SK-N-SH (cell line): ENCODE measurements at regions not wholly inside any gene's neighbourhood (a gene's known extent, or its start where the extent isn't known, plus 50 kb on each side); places are given as distances from the start of the nearest gene placed in this dataset.

ENCODE experiments used
- CTCF ChIA-PET: fragments of 300-600, 350-600 bp; formaldehyde crosslinking; extraction: SDS; loops from one replicate; lab custom pipeline; 2021; lab: Yijun Ruan, JAX
- POLR2A ChIA-PET: fragments of 350-600 bp; sonication (Branson Sonifier 250); formaldehyde crosslinking; extraction: SDS; loops from one replicate; lab custom pipeline; 2020; ENCODE audit warnings: antibody characterized with exemption, inconsistent platforms; lab: Yijun Ruan, JAX
- DNase-seq: peaks from one replicate; pipeline ENCODE4 v3.0.0; 2012
- H2AFZ ChIP-seq: fragments of 200-600 bp; sonication (generic); 2 replicates; pipeline ENCODE4 v1.8.1; 2016; ENCODE audit warnings: antibody characterized with exemption, mild to moderate bottlenecking, low read depth
- H3F3A ChIP-seq: fragments of 200-600 bp; sonication (generic); replicated peaks from 2 replicates; pipeline ENCODE3; 2016; ENCODE audit warnings: antibody characterized with exemption, mild to moderate bottlenecking; ENCODE audit not compliant: insufficient read depth
- H3K27ac ChIP-seq, 2 experiments: fragments of 200-500 bp in 1 of 2; fragments of 200-600 bp in 1 of 2; sonication (Bioruptor generic) in 1 of 2; sonication (generic), shearing (Covaris generic) in 1 of 2; 2 replicates each; pipeline versions ENCODE4 v1.5.1 to v1.6.1; 2014 to 2016; ENCODE audit warnings: low read depth in 2 of 2, inconsistent platforms in 1 of 2, low read length in 1 of 2, mild to moderate bottlenecking in 1 of 2, mixed read lengths in 1 of 2
- H3K27me3 ChIP-seq: fragments of 200-600 bp; sonication (generic), shearing (Covaris generic); 2 replicates; pipeline ENCODE4 v1.6.1; 2016; ENCODE audit warnings: mixed run types; ENCODE audit not compliant: insufficient read depth
- H3K36me3 ChIP-seq, 2 experiments: fragments of 200-500 bp in 1 of 2; fragments of 200-600 bp in 1 of 2; sonication (Bioruptor generic) in 1 of 2; sonication (generic) in 1 of 2; replicated peaks in 1 of 2; 2 replicates each; pipeline versions ENCODE3 to v1.5.1; 2014 to 2016; ENCODE audit warnings: low read length in 1 of 2, mild to moderate bottlenecking in 1 of 2; ENCODE audit not compliant: insufficient read depth in 2 of 2, control insufficient read depth in 1 of 2
- H3K4me1 ChIP-seq, 2 experiments: fragments of 200-500 bp in 1 of 2; fragments of 200-600 bp in 1 of 2; sonication (Bioruptor generic) in 1 of 2; sonication (generic), shearing (Covaris generic) in 1 of 2; 2 replicates each; pipeline versions ENCODE4 v1.5.1 to v1.6.1; 2014 to 2016; ENCODE audit warnings: low read depth in 1 of 2, low read length in 1 of 2, mixed run types in 1 of 2; ENCODE audit not compliant: insufficient read depth in 2 of 2, control insufficient read depth in 1 of 2
- H3K4me2 ChIP-seq: fragments of 200-600 bp; sonication (generic), shearing (Covaris generic); 2 replicates; pipeline ENCODE4 v1.6.1; 2017; ENCODE audit warnings: mixed run types
- H3K4me3 ChIP-seq, 2 experiments: fragments of 200-500 bp in 1 of 2; fragments of 200-600 bp in 1 of 2; sonication (Bioruptor generic) in 1 of 2; sonication (generic), shearing (Covaris generic) in 1 of 2; 2 replicates each; pipeline versions ENCODE4 v1.5.1 to v1.8.1; 2014 to 2016; ENCODE audit warnings: low read depth in 2 of 2, inconsistent platforms in 1 of 2, low read length in 1 of 2, mild to moderate bottlenecking in 1 of 2, mixed read lengths in 1 of 2, moderate library complexity in 1 of 2
- H3K79me2 ChIP-seq: fragments of 200-600 bp; sonication (generic); 2 replicates; pipeline ENCODE4 v1.8.1; 2017; ENCODE audit warnings: mild to moderate bottlenecking; ENCODE audit not compliant: insufficient read depth
- H3K9ac ChIP-seq: fragments of 200-600 bp; sonication (generic); 2 replicates; pipeline ENCODE4 v1.6.1; 2017; ENCODE audit warnings: mixed run types
- H3K9me2 ChIP-seq: fragments of 200-600 bp; sonication (generic); 2 replicates; pipeline ENCODE4 v1.6.1; 2017; ENCODE audit warnings: mixed run types
- H3K9me3 ChIP-seq: fragments of 200-600 bp; sonication (generic); 2 replicates; pipeline ENCODE4 v1.6.1; 2017; ENCODE audit warnings: mixed run types, mild to moderate bottlenecking, moderate library complexity
- H4K20me1 ChIP-seq: fragments of 200-600 bp; sonication (generic); 2 replicates; pipeline ENCODE4 v1.6.1; 2017; ENCODE audit warnings: mild to moderate bottlenecking, mixed run types; ENCODE audit not compliant: insufficient read depth
- CTCF ChIP-seq: fragments of 200-600 bp; sonication (generic); IDR thresholded peaks from 2 replicates; pipeline ENCODE4 v1.6.1; 2017; ENCODE audit warnings: antibody characterized with exemption, mild to moderate bottlenecking, moderate library complexity
- ELF1 ChIP-seq: IDR thresholded peaks from 2 replicates; pipeline ENCODE4 v1.4.0; 2012
- FOSL2 ChIP-seq: IDR thresholded peaks from 2 replicates; pipeline ENCODE4 v1.4.0; 2012; ENCODE audit warnings: low read depth, mild to moderate bottlenecking, moderate library complexity, borderline replicate concordance
- GATA2 ChIP-seq: sonication (generic); formaldehyde crosslinking; IDR thresholded peaks from 2 replicates; pipeline ENCODE4 v1.5.0; 2020; ENCODE audit warnings: mild to moderate bottlenecking, missing genetic modification reagents
- IRF3 ChIP-seq: fragments of 150-350 bp; IDR thresholded peaks from 2 replicates; pipeline ENCODE4 v1.6.1; 2016; ENCODE audit warnings: mild to moderate bottlenecking, low read depth, low read length
- MEF2A ChIP-seq: IDR thresholded peaks from 2 replicates; pipeline ENCODE4 v1.4.0; 2012; ENCODE audit warnings: low read depth, borderline replicate concordance
- NRF1 ChIP-seq: IDR thresholded peaks from 2 replicates; pipeline ENCODE4 v1.6.1; 2012; ENCODE audit warnings: low read depth, mild to moderate bottlenecking, low read length
- RCOR1 ChIP-seq: fragments of 150-350 bp; IDR thresholded peaks from 2 replicates; pipeline ENCODE4 v1.6.1; 2017; ENCODE audit warnings: antibody characterized with exemption, low read length
- REST ChIP-seq: IDR thresholded peaks from 2 replicates; pipeline ENCODE4 v1.6.1; 2012; ENCODE audit warnings: mild to moderate bottlenecking, low read depth, low read length, moderate library complexity
- RFX5 ChIP-seq: IDR thresholded peaks from 2 replicates; pipeline ENCODE4 v1.6.1; 2012; ENCODE audit warnings: mild to moderate bottlenecking, improper control_type of control experiment, low read length
- SMC3 ChIP-seq: IDR thresholded peaks from 2 replicates; pipeline ENCODE4 v1.6.1; 2012; ENCODE audit warnings: low read depth, low read length, improper control_type of control experiment
- TEAD4 ChIP-seq: IDR thresholded peaks from 2 replicates; pipeline ENCODE4 v1.4.0; 2012; ENCODE audit warnings: mild to moderate bottlenecking, borderline replicate concordance; ENCODE audit not compliant: insufficient read depth
- USF1 ChIP-seq: IDR thresholded peaks from 2 replicates; pipeline ENCODE4 v1.4.0; 2012; ENCODE audit warnings: low read depth, borderline replicate concordance
- ZBTB33 ChIP-seq: IDR thresholded peaks from 2 replicates; pipeline ENCODE4 v1.4.0; 2012; ENCODE audit warnings: low read depth, borderline replicate concordance
- WGBS: methylation state at CpG from one replicate; pipeline ENCODE4 v1.1.6; 2017; ENCODE audit warnings: low lambda C conversion rate; 5-methylcytosine and 5-hydroxymethylcytosine counted together

GRCh38 chr3:99342383-99342782 lies 296.0 kb upstream of the COL8A1 start:
- Histone ChIP-seq H3K36me3 (no peaks in the 10 kb centered on the region), H2AFZ (no peak overlapping the region), H3K27me3 (no peaks in the 10 kb centered on the region), H3K79me2 (no peaks in the 10 kb centered on the region), H3K4me3 (no peak overlapping the region), H3K9ac (no peak overlapping the region), H3F3A (no peaks in the 10 kb centered on the region), H3K9me3 (no peaks in the 10 kb centered on the region), H3K9me2 (no peaks in the 10 kb centered on the region), H3K4me2 (no peak overlapping the region), H4K20me1 (no peaks in the 10 kb centered on the region), H3K4me1 (no peaks in the 10 kb centered on the region), H3K27ac (no peak overlapping the region)
- WGBS, result 0% methylated on average over 1 of the region's 1 CpG
- TF ChIP-seq GATA2 (CRISPR knock-in tag), result no peak
- TF ChIP-seq REST, result no peak
- no peak for TF ChIP-seq CTCF
- no peak for TF ChIP-seq IRF3
- TF ChIP-seq RFX5, result no peak
- TF ChIP-seq FOSL2, result no peak
- CTCF ChIA-PET, result no interaction called here
- no peak for DNase-seq
- POLR2A ChIA-PET, result no interaction called here

- Histone ChIP-seq H3K9ac (no peak overlapping the region), H3K4me1 (no peaks in the 10 kb centered on the region; a peak in 1 of 4 replicates), H3K36me3 (no peaks in the 10 kb centered on the region), H3K27ac (no peak overlapping the region), H3K4me2 (no peak overlapping the region), H3K79me2 (no peaks in the 10 kb centered on the region), H3K27me3 (no peaks in the 10 kb centered on the region), H3K9me2 (no peaks in the 10 kb centered on the region), H3K4me3 (no peak overlapping the region), H3K9me3 (no peaks in the 10 kb centered on the region), H3F3A (no peaks in the 10 kb centered on the region), H4K20me1 (no peaks in the 10 kb centered on the region), H2AFZ (no peak overlapping the region)
- TF ChIP-seq USF1, result no peak
- TF ChIP-seq NRF1, result no peak
- TF ChIP-seq ELF1, result no peak
- TF ChIP-seq ZBTB33, result no peak
- TF ChIP-seq SMC3, result no peak
- no peak for TF ChIP-seq TEAD4
- TF ChIP-seq MEF2A, result no peak
- TF ChIP-seq GATA2 (CRISPR knock-in tag), result no peak
- TF ChIP-seq RCOR1, result no peak
- CTCF ChIA-PET, result no interaction called here
- WGBS, result 30% methylated on average over 4 of the region's 4 CpGs
- no peak for DNase-seq
- POLR2A ChIA-PET, result no interaction called here
Measured at GRCh38 chr3:99339222-99339621, 299.2 kb upstream of the COL8A1 start.
